NB4 (cell line): ENCODE measurements at regions not wholly inside any gene's neighbourhood (a gene's known extent, or its start where the extent isn't known, plus 50 kb on each side); places are given as distances from the start of the nearest gene placed in this dataset.
"Not testable (repeated sequence)": the region's sequence is repeated elsewhere in the genome, so short reads cannot be mapped to it uniquely, and the experiment has no call there.

Source experiments
- MYC ChIP-seq: IDR thresholded peaks from 2 replicates; pipeline ENCODE4 v1.6.1; 2011; ENCODE audit warnings: low read depth, low read length
- POLR2A ChIP-seq: IDR thresholded peaks from 2 replicates; pipeline ENCODE4 v1.6.1; 2011; ENCODE audit warnings: mild to moderate bottlenecking; ENCODE audit not compliant: insufficient read length; ENCODE audit errors: extremely low read depth
- TF ChIP-seq, protein P1 (sequence below): IDR thresholded peaks from one replicate; pipeline ENCODE4 v1.5.1; 2012; ENCODE audit warnings: low read depth, low read length

- TF ChIP-seq, protein P1, sequence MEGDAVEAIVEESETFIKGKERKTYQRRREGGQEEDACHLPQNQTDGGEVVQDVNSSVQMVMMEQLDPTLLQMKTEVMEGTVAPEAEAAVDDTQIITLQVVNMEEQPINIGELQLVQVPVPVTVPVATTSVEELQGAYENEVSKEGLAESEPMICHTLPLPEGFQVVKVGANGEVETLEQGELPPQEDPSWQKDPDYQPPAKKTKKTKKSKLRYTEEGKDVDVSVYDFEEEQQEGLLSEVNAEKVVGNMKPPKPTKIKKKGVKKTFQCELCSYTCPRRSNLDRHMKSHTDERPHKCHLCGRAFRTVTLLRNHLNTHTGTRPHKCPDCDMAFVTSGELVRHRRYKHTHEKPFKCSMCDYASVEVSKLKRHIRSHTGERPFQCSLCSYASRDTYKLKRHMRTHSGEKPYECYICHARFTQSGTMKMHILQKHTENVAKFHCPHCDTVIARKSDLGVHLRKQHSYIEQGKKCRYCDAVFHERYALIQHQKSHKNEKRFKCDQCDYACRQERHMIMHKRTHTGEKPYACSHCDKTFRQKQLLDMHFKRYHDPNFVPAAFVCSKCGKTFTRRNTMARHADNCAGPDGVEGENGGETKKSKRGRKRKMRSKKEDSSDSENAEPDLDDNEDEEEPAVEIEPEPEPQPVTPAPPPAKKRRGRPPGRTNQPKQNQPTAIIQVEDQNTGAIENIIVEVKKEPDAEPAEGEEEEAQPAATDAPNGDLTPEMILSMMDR: not testable (repeated sequence)
- TF ChIP-seq POLR2A, MYC: not testable (repeated sequence)
These were observed 71.9 kb upstream of the SEC22B start for GRCh38 chr1:120248203-120248602.
